Panc1 (cell line): ENCODE measurements at regions not wholly inside any gene's neighbourhood (a gene's known extent, or its start where the extent isn't known, plus 50 kb on each side); places are given as distances from the start of the nearest gene placed in this dataset.

Experiments
- ATAC-seq: fragments of 200-7000 bp; cut with Tn5 transposase; 2 replicates; pipeline ENCODE4 v1.9.1; 2020; ENCODE audit warnings: mild to moderate bottlenecking, moderate library complexity
- BruUV-seq: library from RNA; stranded (reverse); fragments of 400-500 nt; replicated peaks from 2 replicates; lab custom pipeline; 2021; lab: Mats Ljungman, UMichigan
- CTCF ChIA-PET: fragments of 300-600 bp; sonication (Branson Sonifier 250); formaldehyde crosslinking; loops from one replicate; lab custom pipeline; 2022; ENCODE audit warnings: antibody characterized with exemption; lab: Charles Lee
- POLR2A ChIA-PET: fragments of 300-600 bp; sonication (Branson Sonifier 250); formaldehyde crosslinking; loops from one replicate; lab custom pipeline; 2022; ENCODE audit warnings: antibody characterized with exemption; lab: Charles Lee
- DNase-seq: peaks from one replicate; pipeline ENCODE4 v3.0.0-alpha.2; 2010; ENCODE audit warnings: low read depth, low spot score
- H3K27ac ChIP-seq: 2 replicates; pipeline ENCODE4 v1.5.1; 2011; ENCODE audit warnings: mild to moderate bottlenecking, low read length, inconsistent platforms
- H3K27me3 ChIP-seq: fragments of 200-500 bp; sonication (Bioruptor generic); 2 replicates; pipeline ENCODE4 v1.6.0; 2014; ENCODE audit warnings: low read length, inconsistent platforms; ENCODE audit not compliant: control insufficient read depth, insufficient read depth
- H3K36me3 ChIP-seq: fragments of 200-500 bp; sonication (Bioruptor generic); 2 replicates; pipeline ENCODE4 v1.5.1; 2014; ENCODE audit warnings: inconsistent platforms, mild to moderate bottlenecking, low read length, moderate library complexity; ENCODE audit not compliant: control insufficient read depth, insufficient read depth
- H3K4me1 ChIP-seq: 2 replicates; pipeline ENCODE4 v1.5.1; 2011; ENCODE audit warnings: inconsistent platforms, mild to moderate bottlenecking, low read length, moderate library complexity; ENCODE audit not compliant: control insufficient read depth, insufficient read depth
- H3K4me3 ChIP-seq, 2 experiments: 2 replicates each; pipeline ENCODE4 v1.5.1; 2011 to 2012; ENCODE audit warnings: low read depth in 2 of 2, low read length in 2 of 2, mild to moderate bottlenecking in 2 of 2, inconsistent platforms in 1 of 2, moderate library complexity in 1 of 2
- H3K9me3 ChIP-seq: fragments of 200-500 bp; sonication (Bioruptor generic); 2 replicates; pipeline ENCODE4 v1.5.1; 2014; ENCODE audit warnings: low read depth, mild to moderate bottlenecking, inconsistent platforms, low read length, moderate library complexity; ENCODE audit not compliant: control insufficient read depth, insufficient read depth
- POLR2AphosphoS5 ChIP-seq: IDR thresholded peaks from 2 replicates; pipeline ENCODE4 v1.6.1; 2012; ENCODE audit warnings: mild to moderate bottlenecking, low read depth, low read length, moderate library complexity
- SIN3A ChIP-seq: IDR thresholded peaks from 2 replicates; pipeline ENCODE4 v1.6.1; 2012; ENCODE audit warnings: low read depth, mild to moderate bottlenecking, low read length, moderate library complexity, borderline replicate concordance; ENCODE audit not compliant: insufficient read depth
- TCF7L2 ChIP-seq: IDR thresholded peaks from 2 replicates; pipeline ENCODE4 v1.6.1; 2011; ENCODE audit warnings: mild to moderate bottlenecking, low read depth, low read length, inconsistent platforms
- in situ Hi-C: cut with HindIII; loops from 2 replicates; pipeline ENCODE4 v1.10.0; 2016; ENCODE audit warnings: low sequenced_read_pairs, low pct_unique_long_range_greater_than_20kb
- intact Hi-C: fragments of 100-400 bp; cut with micrococcal nuclease; formaldehyde crosslinking; loops from one replicate; pipeline ENCODE4 v1.10.0; 2022; ENCODE audit not compliant: unreplicated experiment
- TF ChIP-seq, protein P1 (sequence below), 2 experiments: IDR thresholded peaks; 2 replicates each; pipeline ENCODE4 v1.6.1; 2011 to 2012; ENCODE audit warnings: low read depth in 2 of 2, control low read depth in 1 of 2, low read length in 1 of 2, mild to moderate bottlenecking in 1 of 2, moderate library complexity in 1 of 2; ENCODE audit not compliant: insufficient read depth in 1 of 2
- TF ChIP-seq, protein P2 (sequence below): fragments of 450-650 bp; IDR thresholded peaks from 2 replicates; pipeline ENCODE4 v1.5.1; 2017; ENCODE audit warnings: mild to moderate bottlenecking

DNA sequence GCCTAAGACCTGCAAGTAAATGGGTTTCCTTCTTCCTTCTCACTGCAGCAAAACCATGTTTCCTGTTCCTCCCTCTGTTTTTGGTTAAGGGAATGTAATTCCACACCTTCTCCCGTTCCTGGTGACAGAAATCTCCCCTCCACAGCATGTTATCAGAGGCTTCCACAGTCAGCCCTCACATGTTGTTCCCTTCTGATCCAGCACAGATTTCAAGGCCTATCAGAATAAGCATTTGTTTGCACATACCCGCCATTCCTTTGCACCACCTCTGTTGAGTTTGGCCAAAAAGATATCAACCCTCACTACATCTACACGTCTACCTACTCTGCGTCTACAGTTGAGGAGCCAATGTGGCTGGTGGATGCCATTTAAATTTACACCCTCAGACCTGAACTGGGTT is 113.9 kb upstream of the GRM7 start:
- no peak for DNase-seq
- no peak overlapping the region for H3K4me3 ChIP-seq
- H3K4me1 ChIP-seq: no peaks in the 10 kb centered on the region
- TF ChIP-seq, protein P1, sequence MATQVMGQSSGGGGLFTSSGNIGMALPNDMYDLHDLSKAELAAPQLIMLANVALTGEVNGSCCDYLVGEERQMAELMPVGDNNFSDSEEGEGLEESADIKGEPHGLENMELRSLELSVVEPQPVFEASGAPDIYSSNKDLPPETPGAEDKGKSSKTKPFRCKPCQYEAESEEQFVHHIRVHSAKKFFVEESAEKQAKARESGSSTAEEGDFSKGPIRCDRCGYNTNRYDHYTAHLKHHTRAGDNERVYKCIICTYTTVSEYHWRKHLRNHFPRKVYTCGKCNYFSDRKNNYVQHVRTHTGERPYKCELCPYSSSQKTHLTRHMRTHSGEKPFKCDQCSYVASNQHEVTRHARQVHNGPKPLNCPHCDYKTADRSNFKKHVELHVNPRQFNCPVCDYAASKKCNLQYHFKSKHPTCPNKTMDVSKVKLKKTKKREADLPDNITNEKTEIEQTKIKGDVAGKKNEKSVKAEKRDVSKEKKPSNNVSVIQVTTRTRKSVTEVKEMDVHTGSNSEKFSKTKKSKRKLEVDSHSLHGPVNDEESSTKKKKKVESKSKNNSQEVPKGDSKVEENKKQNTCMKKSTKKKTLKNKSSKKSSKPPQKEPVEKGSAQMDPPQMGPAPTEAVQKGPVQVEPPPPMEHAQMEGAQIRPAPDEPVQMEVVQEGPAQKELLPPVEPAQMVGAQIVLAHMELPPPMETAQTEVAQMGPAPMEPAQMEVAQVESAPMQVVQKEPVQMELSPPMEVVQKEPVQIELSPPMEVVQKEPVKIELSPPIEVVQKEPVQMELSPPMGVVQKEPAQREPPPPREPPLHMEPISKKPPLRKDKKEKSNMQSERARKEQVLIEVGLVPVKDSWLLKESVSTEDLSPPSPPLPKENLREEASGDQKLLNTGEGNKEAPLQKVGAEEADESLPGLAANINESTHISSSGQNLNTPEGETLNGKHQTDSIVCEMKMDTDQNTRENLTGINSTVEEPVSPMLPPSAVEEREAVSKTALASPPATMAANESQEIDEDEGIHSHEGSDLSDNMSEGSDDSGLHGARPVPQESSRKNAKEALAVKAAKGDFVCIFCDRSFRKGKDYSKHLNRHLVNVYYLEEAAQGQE (IDR thresholded peaks at IDR 0.05; ENCODE audit: insufficient read depth in 1 of 2, low read depth in 2 of 2, low read length in 1 of 2): no peak
- TF ChIP-seq SIN3A (no peak), POLR2AphosphoS5 (no peak), TCF7L2 (no peak)
- TF ChIP-seq, protein P2, sequence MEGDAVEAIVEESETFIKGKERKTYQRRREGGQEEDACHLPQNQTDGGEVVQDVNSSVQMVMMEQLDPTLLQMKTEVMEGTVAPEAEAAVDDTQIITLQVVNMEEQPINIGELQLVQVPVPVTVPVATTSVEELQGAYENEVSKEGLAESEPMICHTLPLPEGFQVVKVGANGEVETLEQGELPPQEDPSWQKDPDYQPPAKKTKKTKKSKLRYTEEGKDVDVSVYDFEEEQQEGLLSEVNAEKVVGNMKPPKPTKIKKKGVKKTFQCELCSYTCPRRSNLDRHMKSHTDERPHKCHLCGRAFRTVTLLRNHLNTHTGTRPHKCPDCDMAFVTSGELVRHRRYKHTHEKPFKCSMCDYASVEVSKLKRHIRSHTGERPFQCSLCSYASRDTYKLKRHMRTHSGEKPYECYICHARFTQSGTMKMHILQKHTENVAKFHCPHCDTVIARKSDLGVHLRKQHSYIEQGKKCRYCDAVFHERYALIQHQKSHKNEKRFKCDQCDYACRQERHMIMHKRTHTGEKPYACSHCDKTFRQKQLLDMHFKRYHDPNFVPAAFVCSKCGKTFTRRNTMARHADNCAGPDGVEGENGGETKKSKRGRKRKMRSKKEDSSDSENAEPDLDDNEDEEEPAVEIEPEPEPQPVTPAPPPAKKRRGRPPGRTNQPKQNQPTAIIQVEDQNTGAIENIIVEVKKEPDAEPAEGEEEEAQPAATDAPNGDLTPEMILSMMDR: no peak
- intact Hi-C loops: no loop called here
- no peaks in the 10 kb centered on the region for H3K27me3 ChIP-seq
- ChIA-PET POLR2A (no interaction called here), CTCF (no interaction called here)
- no peak for ATAC-seq
- no peaks in the 10 kb centered on the region for H3K9me3 ChIP-seq
- H3K27ac ChIP-seq: no peak overlapping the region
- no peaks in the 10 kb centered on the region for H3K36me3 ChIP-seq
- BruUV-seq: no TSS peak
- in situ Hi-C loops: no loop called here

GRCh38 chr3:6750782-6751181 is 110.1 kb upstream of the GRM7 start:
- Histone ChIP-seq H3K27ac (no peak overlapping the region), H3K4me1 (no peaks in the 10 kb centered on the region), H3K4me3 (no peak overlapping the region), H3K36me3 (no peaks in the 10 kb centered on the region), H3K9me3 (no peaks in the 10 kb centered on the region), H3K27me3 (no peaks in the 10 kb centered on the region)
- ATAC-seq: no peak
- TF ChIP-seq SIN3A (no peak), POLR2AphosphoS5 (no peak), TCF7L2 (no peak)
- TF ChIP-seq, protein P1 (IDR thresholded peaks at IDR 0.05; ENCODE audit: insufficient read depth in 1 of 2, low read depth in 2 of 2, low read length in 1 of 2): no peak
- TF ChIP-seq, protein P2: no peak
- DNase-seq: no peak
- intact Hi-C loops (no loop called here), in situ Hi-C loops (no loop called here)
- BruUV-seq: no TSS peak
- CTCF ChIA-PET: no interaction called here
- POLR2A ChIA-PET: no interaction called here
